ENCODE measurements at regions not wholly inside any gene's neighbourhood (a gene's known extent, or its start where the extent isn't known, plus 50 kb on each side); places are given as distances from the start of the nearest gene placed in this dataset.

DNA sequence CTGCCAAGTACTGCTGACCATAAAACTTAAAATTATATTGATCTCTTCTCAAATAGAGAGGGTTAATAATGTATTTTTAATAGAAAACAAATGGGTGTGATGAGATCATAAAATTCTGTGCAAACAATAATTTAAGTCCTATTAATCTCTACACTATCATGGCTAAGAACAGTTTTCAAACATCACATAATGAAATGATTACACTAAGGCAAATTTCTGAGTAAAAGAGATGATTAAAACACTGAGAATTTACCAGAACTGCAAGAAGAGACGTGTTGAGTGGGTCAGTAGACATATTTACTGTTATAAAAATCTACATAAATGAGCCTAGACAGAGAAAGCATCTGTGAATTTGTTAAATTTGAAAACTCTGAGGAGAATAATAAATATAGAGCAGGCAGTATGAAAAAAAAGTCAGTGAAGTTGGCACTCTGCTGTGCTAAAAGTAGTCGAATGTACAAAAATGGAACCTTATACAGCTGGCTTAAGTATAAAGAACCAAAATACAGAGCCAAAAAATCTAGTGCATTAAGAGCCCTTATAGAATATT is 302.6 kb upstream of the MANEA start:
- RAD21 ChIA-PET (ENCODE audit: unreplicated experiment) = no interaction called here
- ATAC-seq = no peak
- Histone ChIP-seq H3K27ac (ENCODE audit: control insufficient read depth, insufficient read depth) (no peak overlapping the region), H3K79me2 (ENCODE audit: control insufficient read depth, insufficient read depth, low read length) (no peaks in the 10 kb centered on the region), H4K20me1 (ENCODE audit: control insufficient read depth, insufficient read depth) (no peaks in the 10 kb centered on the region), H3K9me3 (replicated peaks; ENCODE audit: control insufficient read depth, insufficient read depth, low read length) (no peaks in the 10 kb centered on the region), H3K4me1 (ENCODE audit: control insufficient read depth, insufficient read depth, low read length) (no peaks in the 10 kb centered on the region), H3K4me2 (ENCODE audit: control insufficient read depth, insufficient read depth) (no peak overlapping the region), H3K9ac (ENCODE audit: control insufficient read depth, insufficient read depth, low read length) (no peak overlapping the region), H2AFZ (ENCODE audit: control insufficient read depth, low read depth, low read length) (no peak overlapping the region), H3K36me3 (ENCODE audit: control insufficient read depth in 2 of 2, insufficient read depth in 2 of 2, low read length in 1 of 2) (no peaks in the 10 kb centered on the region), H3K27me3 (replicated peaks in 1 of 2; ENCODE audit: control insufficient read depth in 2 of 2, insufficient read depth in 2 of 2, low read length in 1 of 2) (no peaks in the 10 kb centered on the region), H3K4me3 (no peak overlapping the region)
- 3% methylated on average over 2 of the region's 2 CpGs for WGBS (ENCODE audit: insufficient coverage, insufficient replicate concordance, low lambda C conversion rate, missing lambda C conversion rate)
- CTCF ChIA-PET = no interaction called here
- intact Hi-C loops (cut with micrococcal nuclease; ENCODE audit: unreplicated experiment) = no loop called here
- in situ Hi-C loops (cut with MboI) = no loop called here
- TF ChIP-seq ZNF687 (IDR thresholded peaks at IDR 0.05) = no peak
- TF ChIP-seq TCF12 (IDR thresholded peaks at IDR 0.05; ENCODE audit: low read depth, low read length) = no peak
- no peak for TF ChIP-seq LARP7 (IDR thresholded peaks at IDR 0.05)
- TF ChIP-seq, protein P1, sequence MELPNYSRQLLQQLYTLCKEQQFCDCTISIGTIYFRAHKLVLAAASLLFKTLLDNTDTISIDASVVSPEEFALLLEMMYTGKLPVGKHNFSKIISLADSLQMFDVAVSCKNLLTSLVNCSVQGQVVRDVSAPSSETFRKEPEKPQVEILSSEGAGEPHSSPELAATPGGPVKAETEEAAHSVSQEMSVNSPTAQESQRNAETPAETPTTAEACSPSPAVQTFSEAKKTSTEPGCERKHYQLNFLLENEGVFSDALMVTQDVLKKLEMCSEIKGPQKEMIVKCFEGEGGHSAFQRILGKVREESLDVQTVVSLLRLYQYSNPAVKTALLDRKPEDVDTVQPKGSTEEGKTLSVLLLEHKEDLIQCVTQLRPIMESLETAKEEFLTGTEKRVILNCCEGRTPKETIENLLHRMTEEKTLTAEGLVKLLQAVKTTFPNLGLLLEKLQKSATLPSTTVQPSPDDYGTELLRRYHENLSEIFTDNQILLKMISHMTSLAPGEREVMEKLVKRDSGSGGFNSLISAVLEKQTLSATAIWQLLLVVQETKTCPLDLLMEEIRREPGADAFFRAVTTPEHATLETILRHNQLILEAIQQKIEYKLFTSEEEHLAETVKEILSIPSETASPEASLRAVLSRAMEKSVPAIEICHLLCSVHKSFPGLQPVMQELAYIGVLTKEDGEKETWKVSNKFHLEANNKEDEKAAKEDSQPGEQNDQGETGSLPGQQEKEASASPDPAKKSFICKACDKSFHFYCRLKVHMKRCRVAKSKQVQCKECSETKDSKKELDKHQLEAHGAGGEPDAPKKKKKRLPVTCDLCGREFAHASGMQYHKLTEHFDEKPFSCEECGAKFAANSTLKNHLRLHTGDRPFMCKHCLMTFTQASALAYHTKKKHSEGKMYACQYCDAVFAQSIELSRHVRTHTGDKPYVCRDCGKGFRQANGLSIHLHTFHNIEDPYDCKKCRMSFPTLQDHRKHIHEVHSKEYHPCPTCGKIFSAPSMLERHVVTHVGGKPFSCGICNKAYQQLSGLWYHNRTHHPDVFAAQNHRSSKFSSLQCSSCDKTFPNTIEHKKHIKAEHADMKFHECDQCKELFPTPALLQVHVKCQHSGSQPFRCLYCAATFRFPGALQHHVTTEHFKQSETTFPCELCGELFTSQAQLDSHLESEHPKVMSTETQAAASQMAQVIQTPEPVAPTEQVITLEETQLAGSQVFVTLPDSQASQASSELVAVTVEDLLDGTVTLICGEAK (IDR thresholded peaks at IDR 0.05; ENCODE audit: borderline replicate concordance) = no peak
- TF ChIP-seq MYB (IDR thresholded peaks at IDR 0.05; ENCODE audit: borderline replicate concordance, low read depth, low read length) = no peak
- TF ChIP-seq REST (IDR thresholded peaks at IDR 0.05; ENCODE audit: low read depth, low read length) = no peak
- TF ChIP-seq CEBPB (IDR thresholded peaks at IDR 0.05; ENCODE audit: borderline replicate concordance in 1 of 2, low read depth in 2 of 2, low read length in 2 of 2) = no peak
- no peak for TF ChIP-seq TAF1 (IDR thresholded peaks at IDR 0.05; ENCODE audit: borderline replicate concordance, low read depth, low read length)
- TF ChIP-seq NBN (IDR thresholded peaks at IDR 0.05) = no peak
- TF ChIP-seq IRF3 (IDR thresholded peaks at IDR 0.05) = no peak
- no peak for TF ChIP-seq ZNF217 (IDR thresholded peaks at IDR 0.05)
- POLR2A ChIA-PET = no interaction called here
- BruUV-seq (replicated peaks) = no TSS peak
- DNase-seq (ENCODE audit: low read depth, low spot score) = no peak
- SMC1A ChIA-PET (ENCODE audit: uncharacterized antibody, unreplicated experiment) = no interaction called here
- FAIRE-seq = no peak

Data from GM12878 (cell line).